ENCODE measurements at regions not wholly inside any gene's neighbourhood (a gene's known extent, or its start where the extent isn't known, plus 50 kb on each side); places are given as distances from the start of the nearest gene placed in this dataset.

DNA sequence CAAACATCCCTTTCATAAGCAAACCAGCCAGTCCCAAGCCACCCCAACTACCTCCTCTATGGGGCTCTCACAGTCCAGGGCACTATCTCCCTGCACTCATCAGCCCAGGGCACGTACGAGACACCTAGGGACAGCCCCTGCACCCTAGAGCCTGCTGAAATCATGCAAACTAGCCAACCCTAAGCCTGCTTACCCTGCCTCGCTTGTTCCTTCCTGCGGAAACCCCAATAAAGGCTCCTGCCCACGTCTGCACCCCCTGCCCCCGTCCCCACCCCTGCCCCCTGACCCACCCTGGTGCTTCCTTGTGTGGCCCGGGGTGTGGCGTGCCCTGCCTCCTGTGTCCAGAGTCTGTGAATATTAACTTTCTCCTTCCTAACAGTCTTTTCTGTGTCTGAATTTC is 135.9 kb downstream of the GADD45G start:
- TF ChIP-seq ZBTB7A (IDR thresholded peaks at IDR 0.05; ENCODE audit: low read depth) (no peak), FOXM1 (IDR thresholded peaks at IDR 0.05; ENCODE audit: borderline replicate concordance, low read depth) (no peak), RAD21 (IDR thresholded peaks at IDR 0.05; ENCODE audit: low read depth) (no peak), YY1 (IDR thresholded peaks at IDR 0.05; ENCODE audit: low read depth) (no peak)
- TF ChIP-seq, protein P1, sequence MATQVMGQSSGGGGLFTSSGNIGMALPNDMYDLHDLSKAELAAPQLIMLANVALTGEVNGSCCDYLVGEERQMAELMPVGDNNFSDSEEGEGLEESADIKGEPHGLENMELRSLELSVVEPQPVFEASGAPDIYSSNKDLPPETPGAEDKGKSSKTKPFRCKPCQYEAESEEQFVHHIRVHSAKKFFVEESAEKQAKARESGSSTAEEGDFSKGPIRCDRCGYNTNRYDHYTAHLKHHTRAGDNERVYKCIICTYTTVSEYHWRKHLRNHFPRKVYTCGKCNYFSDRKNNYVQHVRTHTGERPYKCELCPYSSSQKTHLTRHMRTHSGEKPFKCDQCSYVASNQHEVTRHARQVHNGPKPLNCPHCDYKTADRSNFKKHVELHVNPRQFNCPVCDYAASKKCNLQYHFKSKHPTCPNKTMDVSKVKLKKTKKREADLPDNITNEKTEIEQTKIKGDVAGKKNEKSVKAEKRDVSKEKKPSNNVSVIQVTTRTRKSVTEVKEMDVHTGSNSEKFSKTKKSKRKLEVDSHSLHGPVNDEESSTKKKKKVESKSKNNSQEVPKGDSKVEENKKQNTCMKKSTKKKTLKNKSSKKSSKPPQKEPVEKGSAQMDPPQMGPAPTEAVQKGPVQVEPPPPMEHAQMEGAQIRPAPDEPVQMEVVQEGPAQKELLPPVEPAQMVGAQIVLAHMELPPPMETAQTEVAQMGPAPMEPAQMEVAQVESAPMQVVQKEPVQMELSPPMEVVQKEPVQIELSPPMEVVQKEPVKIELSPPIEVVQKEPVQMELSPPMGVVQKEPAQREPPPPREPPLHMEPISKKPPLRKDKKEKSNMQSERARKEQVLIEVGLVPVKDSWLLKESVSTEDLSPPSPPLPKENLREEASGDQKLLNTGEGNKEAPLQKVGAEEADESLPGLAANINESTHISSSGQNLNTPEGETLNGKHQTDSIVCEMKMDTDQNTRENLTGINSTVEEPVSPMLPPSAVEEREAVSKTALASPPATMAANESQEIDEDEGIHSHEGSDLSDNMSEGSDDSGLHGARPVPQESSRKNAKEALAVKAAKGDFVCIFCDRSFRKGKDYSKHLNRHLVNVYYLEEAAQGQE (IDR thresholded peaks at IDR 0.05; ENCODE audit: low read depth), result no peak
